Chondrocyte (in vitro differentiated cells): ENCODE measurements at regions not wholly inside any gene's neighbourhood (a gene's known extent, or its start where the extent isn't known, plus 50 kb on each side); places are given as distances from the start of the nearest gene placed in this dataset.

Experiments
- DNase-seq: peaks from one replicate; pipeline ENCODE4 v3.0.0; 2021; ENCODE audit warnings: mixed read lengths, low spot score
- H3K27ac Mint-ChIP-seq: one replicate; pipeline ENCODE4 v1.8.0; 2021; ENCODE audit warnings: mild to moderate bottlenecking, moderate library complexity, mixed read lengths; ENCODE audit not compliant: unreplicated experiment
- H3K27me3 Mint-ChIP-seq: 2 replicates; pipeline ENCODE4 v1.8.0; 2021; ENCODE audit warnings: low read depth, mixed read lengths
- H3K36me3 Mint-ChIP-seq: 2 replicates; pipeline ENCODE4 v1.8.0; 2021; ENCODE audit warnings: low read depth, mixed read lengths
- H3K4me1 Mint-ChIP-seq: 2 replicates; pipeline ENCODE4 v1.8.0; 2021; ENCODE audit warnings: low read depth, mild to moderate bottlenecking, mixed read lengths
- H3K4me3 Mint-ChIP-seq: one replicate; pipeline ENCODE4 v1.8.0; 2021; ENCODE audit warnings: mild to moderate bottlenecking, moderate library complexity, mixed read lengths; ENCODE audit not compliant: unreplicated experiment
- H3K9me3 Mint-ChIP-seq: 2 replicates; pipeline ENCODE4 v1.8.0; 2021; ENCODE audit warnings: low read depth, mixed read lengths
- TF ChIP-seq, protein P1 (sequence below): fragments of 200-600 bp; sonication (generic); IDR thresholded peaks from 2 replicates; pipeline ENCODE4 v1.5.0; 2021; ENCODE audit warnings: antibody characterized with exemption, mild to moderate bottlenecking, moderate library complexity

GRCh38 chr5:68046445-68046844 lies 169.1 kb upstream of the PIK3R1 start:
- no peak for DNase-seq
- peak overlapping the region; percentile 41 for H3K4me3 Mint-ChIP-seq
- peaks cover 16% of the 10 kb centered on the region for H3K9me3 Mint-ChIP-seq
- H3K27me3 Mint-ChIP-seq, result no peaks in the 10 kb centered on the region
- TF ChIP-seq, protein P1, sequence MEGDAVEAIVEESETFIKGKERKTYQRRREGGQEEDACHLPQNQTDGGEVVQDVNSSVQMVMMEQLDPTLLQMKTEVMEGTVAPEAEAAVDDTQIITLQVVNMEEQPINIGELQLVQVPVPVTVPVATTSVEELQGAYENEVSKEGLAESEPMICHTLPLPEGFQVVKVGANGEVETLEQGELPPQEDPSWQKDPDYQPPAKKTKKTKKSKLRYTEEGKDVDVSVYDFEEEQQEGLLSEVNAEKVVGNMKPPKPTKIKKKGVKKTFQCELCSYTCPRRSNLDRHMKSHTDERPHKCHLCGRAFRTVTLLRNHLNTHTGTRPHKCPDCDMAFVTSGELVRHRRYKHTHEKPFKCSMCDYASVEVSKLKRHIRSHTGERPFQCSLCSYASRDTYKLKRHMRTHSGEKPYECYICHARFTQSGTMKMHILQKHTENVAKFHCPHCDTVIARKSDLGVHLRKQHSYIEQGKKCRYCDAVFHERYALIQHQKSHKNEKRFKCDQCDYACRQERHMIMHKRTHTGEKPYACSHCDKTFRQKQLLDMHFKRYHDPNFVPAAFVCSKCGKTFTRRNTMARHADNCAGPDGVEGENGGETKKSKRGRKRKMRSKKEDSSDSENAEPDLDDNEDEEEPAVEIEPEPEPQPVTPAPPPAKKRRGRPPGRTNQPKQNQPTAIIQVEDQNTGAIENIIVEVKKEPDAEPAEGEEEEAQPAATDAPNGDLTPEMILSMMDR, result no peak
- H3K36me3 Mint-ChIP-seq, result peaks cover 8% of the 10 kb centered on the region
- H3K27ac Mint-ChIP-seq, result peak overlapping the region; percentile 99
- H3K4me1 Mint-ChIP-seq, result peaks cover 23% of the 10 kb centered on the region

DNA sequence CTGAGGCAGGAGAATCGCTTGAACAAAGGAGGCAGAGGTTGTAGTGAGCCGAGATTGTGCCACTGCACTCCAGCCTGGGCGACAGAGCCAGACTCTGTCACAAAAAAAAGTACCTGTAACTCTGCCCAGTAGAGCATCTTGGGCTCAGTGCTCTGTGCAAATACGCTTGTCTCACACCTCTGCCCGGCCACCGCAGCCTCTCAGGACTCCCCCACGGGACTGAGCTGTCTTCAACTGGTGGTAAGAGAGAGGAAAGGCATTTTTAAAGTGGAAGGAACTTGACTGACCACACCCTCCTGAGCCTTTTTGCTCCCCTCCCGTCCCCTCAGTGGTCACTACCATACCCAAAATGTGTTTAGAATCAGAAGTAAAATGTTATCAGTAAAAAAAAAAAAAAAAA lies 174.3 kb upstream of the PIK3R1 start:
- Mint-ChIP-seq H3K27ac (no peak overlapping the region), H3K27me3 (no peaks in the 10 kb centered on the region), H3K4me3 (no peak overlapping the region), H3K36me3 (no peaks in the 10 kb centered on the region), H3K9me3 (no peaks in the 10 kb centered on the region), H3K4me1 (peaks cover 11% of the 10 kb centered on the region)
- TF ChIP-seq, protein P1, result no peak
- DNase-seq, result no peak

DNA sequence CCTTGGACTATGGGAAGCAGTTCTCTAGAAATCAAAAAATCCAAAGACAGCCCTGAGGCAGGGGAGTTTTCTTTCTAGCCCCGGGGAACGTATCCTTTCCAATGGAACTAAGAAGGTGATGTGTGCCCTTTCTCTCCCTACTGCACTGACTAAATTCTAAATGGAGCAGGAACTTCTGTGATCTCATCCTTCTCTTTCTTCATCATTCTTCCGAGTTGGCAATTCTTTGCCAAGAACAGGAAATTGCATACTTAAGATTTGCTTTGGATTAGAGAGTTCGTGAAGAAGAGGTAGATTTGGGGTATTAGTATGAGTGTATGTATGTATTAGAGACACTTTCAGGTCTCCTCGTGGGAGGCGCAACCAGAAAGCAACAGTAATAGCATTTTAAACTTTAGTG lies 178.0 kb upstream of the PIK3R1 start:
- DNase-seq, result no peak
- H3K36me3 Mint-ChIP-seq, result no peaks in the 10 kb centered on the region
- no peaks in the 10 kb centered on the region for H3K27me3 Mint-ChIP-seq
- H3K4me3 Mint-ChIP-seq, result no peak overlapping the region
- H3K9me3 Mint-ChIP-seq, result no peaks in the 10 kb centered on the region
- H3K27ac Mint-ChIP-seq, result no peak overlapping the region
- TF ChIP-seq, protein P1, result no peak
- H3K4me1 Mint-ChIP-seq, result peaks cover 21% of the 10 kb centered on the region

- DNase-seq, result no peak
- peaks cover 3% of the 10 kb centered on the region for H3K9me3 Mint-ChIP-seq
- peaks cover 2% of the 10 kb centered on the region for H3K36me3 Mint-ChIP-seq
- H3K27ac Mint-ChIP-seq, result peak overlapping the region; percentile 17
- H3K27me3 Mint-ChIP-seq, result no peaks in the 10 kb centered on the region
- TF ChIP-seq, protein P1, result no peak
- peaks cover 24% of the 10 kb centered on the region for H3K4me1 Mint-ChIP-seq
- no peak overlapping the region for H3K4me3 Mint-ChIP-seq
Measured at GRCh38 chr5:68033961-68034571, 181.5 kb upstream of the PIK3R1 start.

- H3K36me3 Mint-ChIP-seq, result peaks cover 2% of the 10 kb centered on the region
- no peak overlapping the region for H3K27ac Mint-ChIP-seq
- TF ChIP-seq, protein P1, result no peak
- no peak overlapping the region for H3K4me3 Mint-ChIP-seq
- H3K4me1 Mint-ChIP-seq, result peaks cover 35% of the 10 kb centered on the region
- no peaks in the 10 kb centered on the region for H3K27me3 Mint-ChIP-seq
- H3K9me3 Mint-ChIP-seq, result peaks cover 3% of the 10 kb centered on the region
- no peak for DNase-seq
Measured at GRCh38 chr5:68033029-68033428, 182.5 kb upstream of the PIK3R1 start.
